ENCODE measurements at regions not wholly inside any gene's neighbourhood (a gene's known extent, or its start where the extent isn't known, plus 50 kb on each side); places are given as distances from the start of the nearest gene placed in this dataset.
A peak's percentile ranks its signal among the peaks of the same experiment; 100 is the strongest.

GRCh38 chr6:22468256-22468965 lies 101.0 kb upstream of the HDGFL1 start:
- ChIA-PET POLR2A (no interaction called here), CTCF (no interaction called here)
- Histone ChIP-seq H3K4me3 (ENCODE audit: low read depth in 2 of 2, low read length in 1 of 2) (no peak overlapping the region), H2AFZ (ENCODE audit: low read depth) (no peak overlapping the region), H3K4me2 (no peak overlapping the region), H4K20me1 (ENCODE audit: insufficient read depth) (no peaks in the 10 kb centered on the region), H3K4me1 (ENCODE audit: control insufficient read depth in 1 of 2, insufficient read depth in 2 of 2, low read depth in 1 of 2, low read length in 1 of 2) (peaks cover 13 to 18% of the 10 kb centered on the region in 2 experiments; a peak in 3 of 4 replicates), H3K36me3 (replicated peaks in 1 of 2; ENCODE audit: control insufficient read depth in 1 of 2, insufficient read depth in 2 of 2, low read length in 1 of 2) (no peaks in the 10 kb centered on the region), H3K27ac (ENCODE audit: low read depth in 2 of 2, low read length in 1 of 2) (0 out of 4 replicates have a peak overlapping the region, but pooled peaks of 1 of the 2 experiments have one; percentile 2), H3K9me3 (no peaks in the 10 kb centered on the region), H3K79me2 (ENCODE audit: insufficient read depth) (no peaks in the 10 kb centered on the region), H3K9ac (no peak overlapping the region), H3K27me3 (ENCODE audit: insufficient read depth) (no peaks in the 10 kb centered on the region), H3K9me2 (0 out of 2 replicates have a peak, but pooled peaks cover 3% of the 10 kb centered on the region), H3F3A (replicated peaks; ENCODE audit: insufficient read depth) (peaks cover 18% of the 10 kb centered on the region)
- no peak for DNase-seq
- 43% methylated on average over 2 of the region's 2 CpGs for WGBS (ENCODE audit: low lambda C conversion rate)
- no peak for TF ChIP-seq TAF1 (IDR thresholded peaks at IDR 0.05; ENCODE audit: borderline replicate concordance, low read depth, low read length)
- TF ChIP-seq POLR2AphosphoS5 (IDR thresholded peaks at IDR 0.05; ENCODE audit: low read depth, low read length), result no peak
- TF ChIP-seq PBX3 (IDR thresholded peaks at IDR 0.05), result no peak
- no peak for TF ChIP-seq RXRA (IDR thresholded peaks at IDR 0.05; ENCODE audit: borderline replicate concordance, low read depth)
- 0 out of 2 replicates have a peak, but pooled peaks have one; percentile 6 for TF ChIP-seq FOSL2 (IDR thresholded peaks at IDR 0.05; ENCODE audit: borderline replicate concordance, low read depth)
- TF ChIP-seq RFX5 (IDR thresholded peaks at IDR 0.05; ENCODE audit: low read length), result no peak
- no peak for TF ChIP-seq NFIC (IDR thresholded peaks at IDR 0.05; ENCODE audit: borderline replicate concordance)
- TF ChIP-seq REST (IDR thresholded peaks at IDR 0.05; ENCODE audit: low read depth, low read length), result no peak
- 0 out of 2 replicates have a peak, but pooled peaks have one; percentile 5 for TF ChIP-seq JUND (IDR thresholded peaks at IDR 0.05)

DNA sequence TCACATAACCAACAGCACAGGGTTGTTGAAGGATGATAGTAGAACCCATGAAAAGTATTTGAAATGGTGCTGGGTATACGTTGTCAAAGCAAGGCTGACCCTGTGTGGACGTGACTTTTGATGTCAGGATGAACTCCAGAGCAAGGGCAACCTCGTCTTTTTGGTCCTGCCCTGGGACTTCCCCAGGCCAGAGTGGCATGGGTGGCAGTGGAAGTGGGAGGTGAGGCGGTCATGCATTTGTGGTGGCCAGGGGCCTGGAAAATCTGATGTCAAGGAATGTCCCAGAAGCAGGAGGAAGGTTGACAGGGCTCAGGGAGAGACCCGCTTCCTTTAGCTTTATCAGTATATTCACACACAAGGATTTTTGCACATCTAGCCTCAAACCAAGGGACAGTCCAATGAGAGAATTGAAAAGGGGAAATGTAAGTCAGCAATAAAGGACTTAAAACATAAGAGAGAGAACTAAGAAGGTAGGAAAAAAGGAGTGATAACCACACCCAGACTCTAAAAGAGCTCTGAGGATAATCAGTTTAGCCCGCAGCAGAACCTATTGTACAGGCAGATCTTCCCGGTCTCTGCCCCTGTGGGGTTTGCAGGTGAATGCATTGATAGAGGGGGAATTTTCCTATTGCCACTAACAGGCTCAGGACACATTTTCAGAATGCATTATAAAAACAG lies 98.8 kb upstream of the HDGFL1 start:
- H3K27ac ChIP-seq (ENCODE audit: low read depth in 2 of 2, low read length in 1 of 2), result peak overlapping the region in 1 of 2 experiments; percentile 88; a peak in 2 of 4 replicates
- no peaks in the 10 kb centered on the region for H3K36me3 ChIP-seq (replicated peaks in 1 of 2; ENCODE audit: control insufficient read depth in 1 of 2, insufficient read depth in 2 of 2, low read length in 1 of 2)
- no peak for DNase-seq
- H3K4me1 ChIP-seq (ENCODE audit: control insufficient read depth in 1 of 2, insufficient read depth in 2 of 2, low read depth in 1 of 2, low read length in 1 of 2), result peaks cover 13 to 18% of the 10 kb centered on the region in 2 experiments; a peak in 3 of 4 replicates
- H3F3A ChIP-seq (replicated peaks; ENCODE audit: insufficient read depth), result peaks cover 18% of the 10 kb centered on the region
- H2AFZ ChIP-seq (ENCODE audit: low read depth), result no peak overlapping the region; the same call in 1 of the 2 replicates
- POLR2A ChIA-PET, result no interaction called here
- H3K9ac ChIP-seq, result no peak overlapping the region
- H3K27me3 ChIP-seq (ENCODE audit: insufficient read depth), result no peaks in the 10 kb centered on the region
- no peaks in the 10 kb centered on the region for H3K79me2 ChIP-seq (ENCODE audit: insufficient read depth)
- WGBS (ENCODE audit: low lambda C conversion rate), result 77% methylated on average over 7 of the region's 7 CpGs
- H4K20me1 ChIP-seq (ENCODE audit: insufficient read depth), result no peaks in the 10 kb centered on the region
- CTCF ChIA-PET, result interaction anchor here (1.0 to 1.5 kb wide), 2 partner anchors 44 to 975 kb away, joined by 3 to 4 read pairs; no protein-coding TSS in a partner anchor
- no peaks in the 10 kb centered on the region for H3K9me2 ChIP-seq
- no peaks in the 10 kb centered on the region for H3K9me3 ChIP-seq
- no peak overlapping the region for H3K4me3 ChIP-seq (ENCODE audit: low read depth in 2 of 2, low read length in 1 of 2)
- peak overlapping the region; percentile 44; the same call in 1 of the 2 replicates for H3K4me2 ChIP-seq
- TF ChIP-seq NFIC (IDR thresholded peaks at IDR 0.05; ENCODE audit: borderline replicate concordance) (no peak), REST (IDR thresholded peaks at IDR 0.05; ENCODE audit: low read depth, low read length) (no peak), RCOR1 (IDR thresholded peaks at IDR 0.05; ENCODE audit: low read length) (no peak), POLR2AphosphoS5 (IDR thresholded peaks at IDR 0.05; ENCODE audit: low read depth, low read length) (no peak), MEF2A (IDR thresholded peaks at IDR 0.05; ENCODE audit: borderline replicate concordance, low read depth) (no peak), GABPA (IDR thresholded peaks at IDR 0.05; ENCODE audit: low read depth) (no peak), PBX3 (IDR thresholded peaks at IDR 0.05) (no peak)
- TF ChIP-seq, protein P1, sequence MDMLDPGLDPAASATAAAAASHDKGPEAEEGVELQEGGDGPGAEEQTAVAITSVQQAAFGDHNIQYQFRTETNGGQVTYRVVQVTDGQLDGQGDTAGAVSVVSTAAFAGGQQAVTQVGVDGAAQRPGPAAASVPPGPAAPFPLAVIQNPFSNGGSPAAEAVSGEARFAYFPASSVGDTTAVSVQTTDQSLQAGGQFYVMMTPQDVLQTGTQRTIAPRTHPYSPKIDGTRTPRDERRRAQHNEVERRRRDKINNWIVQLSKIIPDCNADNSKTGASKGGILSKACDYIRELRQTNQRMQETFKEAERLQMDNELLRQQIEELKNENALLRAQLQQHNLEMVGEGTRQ (IDR thresholded peaks at IDR 0.05; ENCODE audit: borderline replicate concordance, low read depth, low read length), result no peak
